HK-2 (cell line): ENCODE measurements at regions not wholly inside any gene's neighbourhood (a gene's known extent, or its start where the extent isn't known, plus 50 kb on each side); places are given as distances from the start of the nearest gene placed in this dataset.

Experiments used
- DNase-seq: peaks from one replicate; pipeline ENCODE4 v3.0.0-alpha.2; 2018; ENCODE audit not compliant: unreplicated experiment

- DNase-seq = no peak
These were observed 278.6 kb upstream of the ITM2A start for GRCh38 chrX:79645749-79646148.

GRCh38 chrX:79631526-79631925 is 264.4 kb upstream of the ITM2A start:
- DNase-seq = peak; percentile 9

GRCh38 chrX:79630033-79631009 is 263.2 kb upstream of the ITM2A start:
- DNase-seq = peak; percentile 8

GRCh38 chrX:79623098-79623762 is 256.1 kb upstream of the ITM2A start:
- no peak for DNase-seq

- no peak for DNase-seq
These were observed 251.1 kb upstream of the ITM2A start for GRCh38 chrX:79618280-79618679.

- no peak for DNase-seq
These were observed 237.2 kb upstream of the ITM2A start for GRCh38 chrX:79604364-79604763.

GRCh38 chrX:79601341-79602131 is 234.4 kb upstream of the ITM2A start:
- DNase-seq = no peak

- DNase-seq = no peak
These were observed 225.1 kb upstream of the ITM2A start for GRCh38 chrX:79592259-79592658.

GRCh38 chrX:79588233-79588632 is 221.1 kb upstream of the ITM2A start:
- no peak for DNase-seq

GRCh38 chrX:79573760-79574159 is 206.6 kb upstream of the ITM2A start:
- no peak for DNase-seq

GRCh38 chrX:79572566-79572965 is 205.4 kb upstream of the ITM2A start:
- DNase-seq = no peak

GRCh38 chrX:79570524-79571240 is 203.5 kb upstream of the ITM2A start:
- no peak for DNase-seq

- no peak for DNase-seq
These were observed 201.2 kb upstream of the ITM2A start for GRCh38 chrX:79568309-79568708.

- DNase-seq = no peak
These were observed 197.2 kb upstream of the ITM2A start for GRCh38 chrX:79564362-79564761.

- DNase-seq = no peak
These were observed 192.2 kb upstream of the ITM2A start for GRCh38 chrX:79559290-79559689.

GRCh38 chrX:79557212-79557611 is 190.1 kb upstream of the ITM2A start:
- DNase-seq = no peak

- no peak for DNase-seq
These were observed 189.7 kb upstream of the ITM2A start for GRCh38 chrX:79556800-79557199.

GRCh38 chrX:79530310-79531108 is 163.4 kb upstream of the ITM2A start:
- no peak for DNase-seq

GRCh38 chrX:79524642-79525041 is 157.5 kb upstream of the ITM2A start:
- no peak for DNase-seq

GRCh38 chrX:79515529-79515928 is 148.4 kb upstream of the ITM2A start:
- DNase-seq = no peak

GRCh38 chrX:79511799-79512198 is 144.7 kb upstream of the ITM2A start:
- no peak for DNase-seq
